Neuronal stem cell (in vitro differentiated cells): ENCODE measurements at regions not wholly inside any gene's neighbourhood (a gene's known extent, or its start where the extent isn't known, plus 50 kb on each side); places are given as distances from the start of the nearest gene placed in this dataset.

Experiments
- DNase-seq: peaks from one replicate; pipeline ENCODE4 v3.0.0-alpha.2; 2013; ENCODE audit warnings: low spot score
- H2AFZ ChIP-seq: one replicate; pipeline ENCODE4 v1.6.1; 2013; ENCODE audit warnings: mild to moderate bottlenecking, low read length, inconsistent platforms
- H2AK5ac ChIP-seq: 2 replicates; pipeline ENCODE4 v1.6.1; 2013; ENCODE audit warnings: low read depth, mild to moderate bottlenecking, inconsistent platforms, low read length, moderate library complexity, mixed read lengths
- H2BK120ac ChIP-seq: 2 replicates; pipeline ENCODE4 v1.6.1; 2013; ENCODE audit warnings: low read depth, mild to moderate bottlenecking, inconsistent platforms, low read length, moderate library complexity, mixed read lengths
- H2BK12ac ChIP-seq: one replicate; pipeline ENCODE4 v1.6.1; 2013; ENCODE audit warnings: low read length, inconsistent platforms
- H2BK15ac ChIP-seq: 2 replicates; pipeline ENCODE4 v1.6.1; 2013; ENCODE audit warnings: mild to moderate bottlenecking, low read length, inconsistent platforms, mixed read lengths
- H2BK5ac ChIP-seq: one replicate; pipeline ENCODE4 v1.6.1; 2013; ENCODE audit warnings: inconsistent platforms, mild to moderate bottlenecking, low read length, moderate library complexity
- H3K14ac ChIP-seq: one replicate; pipeline ENCODE4 v1.6.1; 2013; ENCODE audit warnings: low read length, inconsistent platforms
- H3K18ac ChIP-seq: 2 replicates; pipeline ENCODE4 v1.6.1; 2013; ENCODE audit warnings: low read length, inconsistent platforms
- H3K23ac ChIP-seq: 2 replicates; pipeline ENCODE4 v1.6.1; 2013; ENCODE audit warnings: low read depth, mild to moderate bottlenecking, mixed read lengths, low read length, inconsistent platforms; ENCODE audit not compliant: poor library complexity
- H3K27ac ChIP-seq: replicated peaks from 3 replicates; pipeline ENCODE4 v1.5.1; 2013; ENCODE audit warnings: low read length, inconsistent platforms
- H3K27me3 ChIP-seq, 3 experiments: 2 replicates each; pipeline ENCODE4 v1.6.1; 2013; ENCODE audit warnings: low read length in 3 of 3, mild to moderate bottlenecking in 2 of 3, inconsistent platforms in 1 of 3, low read depth in 1 of 3, mixed read lengths in 1 of 3, moderate library complexity in 1 of 3; ENCODE audit not compliant: control insufficient read depth in 3 of 3, insufficient read depth in 3 of 3
- H3K36me3 ChIP-seq, 2 donors: replicated peaks in 1 of 2; 2 replicates each; pipeline ENCODE4 v1.6.1; 2013; ENCODE audit warnings: low read length in 2 of 2; ENCODE audit not compliant: control insufficient read depth in 2 of 2, insufficient read depth in 2 of 2
- H3K4ac ChIP-seq: 2 replicates; pipeline ENCODE4 v1.6.1; 2013; ENCODE audit warnings: inconsistent platforms, mild to moderate bottlenecking, low read length, moderate library complexity
- H3K4me1 ChIP-seq, 2 donors: 1 replicate in 1 of 2; 2 replicates in 1 of 2; pipeline ENCODE4 v1.6.1; 2013; ENCODE audit warnings: low read length in 2 of 2, low read depth in 1 of 2; ENCODE audit not compliant: control insufficient read depth in 2 of 2, insufficient read depth in 1 of 2
- H3K4me2 ChIP-seq: one replicate; pipeline ENCODE4 v1.6.1; 2013; ENCODE audit warnings: mild to moderate bottlenecking, low read length, inconsistent platforms; ENCODE audit not compliant: insufficient read depth, poor library complexity, severe bottlenecking
- H3K4me3 ChIP-seq, 2 donors: 2 replicates each; pipeline ENCODE4 v1.5.1; 2013; ENCODE audit warnings: low read length in 2 of 2, mild to moderate bottlenecking in 2 of 2, inconsistent platforms in 1 of 2, moderate library complexity in 1 of 2
- H3K79me1 ChIP-seq: one replicate; pipeline ENCODE4 v1.6.1; 2013; ENCODE audit warnings: low read depth, mild to moderate bottlenecking, inconsistent platforms, low read length, moderate library complexity
- H3K9ac ChIP-seq: one replicate; pipeline ENCODE4 v1.6.1; 2013; ENCODE audit warnings: mild to moderate bottlenecking, low read depth, low read length, inconsistent platforms; ENCODE audit not compliant: poor library complexity
- H3K9me3 ChIP-seq, 2 donors: replicated peaks in 1 of 2; 2 replicates each; pipeline versions ENCODE3 to v1.6.1; 2013; ENCODE audit warnings: low read length in 2 of 2, mild to moderate bottlenecking in 2 of 2, inconsistent platforms in 1 of 2, low read depth in 1 of 2, mixed read lengths in 1 of 2, moderate library complexity in 1 of 2; ENCODE audit not compliant: control insufficient read depth in 2 of 2, insufficient read depth in 1 of 2
- H4K8ac ChIP-seq: one replicate; pipeline ENCODE4 v1.6.1; 2013; ENCODE audit warnings: low read depth, mild to moderate bottlenecking, inconsistent platforms, low read length, moderate library complexity
- H4K91ac ChIP-seq: one replicate; pipeline ENCODE4 v1.6.1; 2013; ENCODE audit warnings: low read length, low read depth, mild to moderate bottlenecking, inconsistent platforms; ENCODE audit not compliant: poor library complexity
- WGBS, 2 donors: extraction: QIAGEN DNeasy Blood & Tissue Kit; methylation state at CpG; one replicate each; pipeline ENCODE4 v1.1.7; 2013; ENCODE audit warnings: missing lambda C conversion rate in 2 of 2, mixed read lengths in 1 of 2; ENCODE audit not compliant: insufficient read length in 2 of 2, insufficient replicate concordance in 1 of 2; ENCODE audit errors: extremely low coverage in 2 of 2; 5-methylcytosine and 5-hydroxymethylcytosine counted together

DNA sequence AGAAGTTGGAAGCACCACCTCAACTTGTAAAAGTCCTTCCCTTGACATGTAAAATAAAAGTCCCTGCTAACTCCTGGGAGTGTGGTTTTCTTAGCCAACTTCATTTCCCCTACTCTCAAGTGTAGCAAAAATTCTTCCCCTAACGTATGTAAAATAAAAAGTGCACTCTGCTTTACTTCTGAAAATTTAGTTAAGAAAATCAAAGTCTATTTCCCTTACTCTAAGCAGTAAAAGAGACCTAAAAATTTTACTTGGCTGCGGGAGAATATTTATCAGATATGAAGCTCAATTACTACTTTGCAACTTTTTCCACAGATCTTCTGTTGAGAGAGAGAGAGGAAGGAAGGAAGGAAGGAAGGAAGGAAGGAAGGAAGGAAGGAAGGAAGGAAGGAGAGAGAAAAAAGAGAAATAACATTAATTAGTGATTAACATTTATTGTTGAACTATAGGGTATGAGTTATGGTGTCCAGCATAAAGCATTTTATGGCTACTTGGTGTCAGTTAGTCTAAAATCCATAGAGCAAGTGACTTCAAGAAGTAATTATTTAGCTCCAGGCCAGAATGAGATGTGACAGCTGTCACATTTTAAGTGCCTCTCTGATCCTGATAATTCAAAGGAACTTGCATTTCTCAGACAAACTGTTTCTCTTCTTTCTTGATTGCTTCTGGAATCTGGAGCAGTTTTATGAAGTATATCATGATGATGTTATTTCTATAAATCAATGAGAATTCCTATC is 210.3 kb downstream of the TMX3 start:
- Histone ChIP-seq H3K18ac (no peak overlapping the region), H2BK15ac (no peak overlapping the region), H3K14ac (no peak overlapping the region), H2BK120ac (no peak overlapping the region), H3K23ac (no peak overlapping the region), H3K4me3 (no peak overlapping the region), H4K8ac (no peak overlapping the region), H2AFZ (no peak overlapping the region), H3K9me3 (no peaks in the 10 kb centered on the region), H3K9ac (no peak overlapping the region), H2BK5ac (no peak overlapping the region), H3K27ac (no peak overlapping the region), H4K91ac (no peak overlapping the region), H2AK5ac (no peak overlapping the region), H3K36me3 (no peaks in the 10 kb centered on the region), H3K4ac (no peak overlapping the region), H3K4me2 (no peak overlapping the region), H3K79me1 (no peaks in the 10 kb centered on the region), H3K27me3 (no peaks in the 10 kb centered on the region), H3K4me1 (no peaks in the 10 kb centered on the region), H2BK12ac (no peak overlapping the region)
- no peak for DNase-seq
- WGBS, 2 donors: no CpG with 5 or more reads among the region's 2 CpGs

DNA sequence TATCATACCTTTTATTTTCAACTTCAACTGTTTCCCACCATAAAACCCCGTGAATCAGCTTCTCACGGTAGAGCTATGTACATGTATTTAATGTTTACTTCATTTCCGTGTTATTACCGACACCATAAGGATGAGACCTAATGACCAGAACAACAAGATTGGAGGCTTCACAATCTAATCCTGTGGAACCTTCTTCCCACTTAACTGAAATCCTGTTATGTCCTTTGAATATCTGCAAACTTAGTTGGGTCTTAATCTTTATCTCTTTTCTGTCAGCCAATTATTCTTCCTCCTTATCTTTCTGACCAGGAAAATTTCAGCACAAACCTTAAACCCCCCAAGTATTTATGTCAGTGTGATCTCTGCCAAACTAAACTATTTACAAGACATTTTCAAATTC is 214.4 kb downstream of the TMX3 start:
- H3K79me1 ChIP-seq: no peaks in the 10 kb centered on the region
- H2BK120ac ChIP-seq: no peak overlapping the region
- H2BK12ac ChIP-seq: no peak overlapping the region
- no peak overlapping the region for H2AFZ ChIP-seq
- WGBS, 2 donors: no CpG with 5 or more reads among the region's 4 CpGs
- H4K8ac ChIP-seq: no peak overlapping the region
- H3K27ac ChIP-seq: no peak overlapping the region
- H3K9me3 ChIP-seq: no peaks in the 10 kb centered on the region
- no peak overlapping the region for H3K23ac ChIP-seq
- no peak overlapping the region for H2BK5ac ChIP-seq
- H4K91ac ChIP-seq: no peak overlapping the region
- no peak for DNase-seq
- H3K18ac ChIP-seq: no peak overlapping the region
- no peak overlapping the region for H3K4ac ChIP-seq
- no peak overlapping the region for H3K4me2 ChIP-seq
- peaks cover 0 to 3% of the 10 kb centered on the region in 2 donors for H3K4me1 ChIP-seq
- H3K4me3 ChIP-seq: no peak overlapping the region
- H3K9ac ChIP-seq: no peak overlapping the region
- H3K27me3 ChIP-seq: no peaks in the 10 kb centered on the region
- H3K36me3 ChIP-seq: no peaks in the 10 kb centered on the region
- H2AK5ac ChIP-seq: no peak overlapping the region
- no peak overlapping the region for H2BK15ac ChIP-seq
- H3K14ac ChIP-seq: no peak overlapping the region

DNA sequence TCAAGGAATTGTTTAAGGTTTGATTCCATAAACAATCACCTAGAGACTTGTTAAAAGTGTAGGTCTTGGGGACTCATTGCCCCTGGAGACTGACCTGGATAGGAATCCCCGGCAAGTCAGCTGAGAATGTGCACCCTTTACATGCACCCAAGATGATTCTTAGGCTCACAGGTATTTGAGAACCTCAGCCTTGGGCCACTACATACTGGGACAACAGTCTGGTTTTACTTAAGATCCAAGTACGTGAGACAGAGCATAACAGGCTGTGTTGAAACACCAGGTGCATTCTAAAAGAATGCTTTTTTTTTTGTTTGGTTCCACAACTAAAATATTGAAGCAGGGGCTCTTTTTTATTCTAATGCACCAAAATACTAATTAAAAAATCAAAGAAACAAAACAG is 215.8 kb downstream of the TMX3 start:
- Histone ChIP-seq H3K9ac (no peak overlapping the region), H3K36me3 (no peaks in the 10 kb centered on the region), H3K27me3 (no peaks in the 10 kb centered on the region), H3K23ac (no peak overlapping the region), H3K9me3 (no peaks in the 10 kb centered on the region), H2BK12ac (no peak overlapping the region), H2BK5ac (no peak overlapping the region), H2BK120ac (no peak overlapping the region), H3K14ac (no peak overlapping the region), H3K4ac (no peak overlapping the region), H3K4me1 (peaks cover 0 to 3% of the 10 kb centered on the region in 2 donors), H2BK15ac (no peak overlapping the region), H3K79me1 (no peaks in the 10 kb centered on the region), H3K4me2 (no peak overlapping the region), H2AK5ac (no peak overlapping the region), H4K8ac (no peak overlapping the region), H4K91ac (no peak overlapping the region), H3K27ac (no peak overlapping the region), H3K4me3 (no peak overlapping the region), H2AFZ (no peak overlapping the region), H3K18ac (no peak overlapping the region)
- no CpG with 5 or more reads among the region's 2 CpGs for WGBS, 2 donors
- no peak for DNase-seq

DNA sequence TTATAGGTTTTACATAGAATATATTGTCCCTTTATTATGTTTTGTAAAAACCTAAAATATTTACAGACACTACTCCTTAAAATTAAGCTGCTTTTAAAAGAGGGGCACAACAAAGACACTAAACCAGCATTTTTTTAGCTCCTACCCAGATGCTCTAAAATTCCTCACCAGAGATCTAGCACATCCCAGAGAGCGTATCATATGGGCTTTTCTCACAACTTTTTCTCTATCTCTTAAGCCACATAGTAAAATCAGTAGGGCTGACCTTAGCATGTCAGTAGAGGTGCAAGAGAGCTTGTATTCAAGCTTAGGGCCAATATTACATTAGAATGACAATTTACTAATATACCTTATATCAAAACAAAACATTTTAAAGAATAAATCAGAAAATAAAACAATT is 216.3 kb downstream of the TMX3 start:
- no peaks in the 10 kb centered on the region for H3K9me3 ChIP-seq
- H3K4ac ChIP-seq: no peak overlapping the region
- no peak overlapping the region for H2BK12ac ChIP-seq
- H3K4me3 ChIP-seq: no peak overlapping the region
- no peak overlapping the region for H4K8ac ChIP-seq
- H2BK15ac ChIP-seq: no peak overlapping the region
- no CpG with 5 or more reads among the region's 1 CpG for WGBS, 2 donors
- H3K27me3 ChIP-seq: no peaks in the 10 kb centered on the region
- H2BK5ac ChIP-seq: no peak overlapping the region
- H3K14ac ChIP-seq: no peak overlapping the region
- H3K4me1 ChIP-seq: peaks cover 0 to 3% of the 10 kb centered on the region in 2 donors
- H2AFZ ChIP-seq: no peak overlapping the region
- H3K36me3 ChIP-seq: no peaks in the 10 kb centered on the region
- H3K18ac ChIP-seq: no peak overlapping the region
- H3K4me2 ChIP-seq: no peak overlapping the region
- no peak overlapping the region for H4K91ac ChIP-seq
- H3K9ac ChIP-seq: no peak overlapping the region
- DNase-seq: no peak
- no peak overlapping the region for H2AK5ac ChIP-seq
- H3K27ac ChIP-seq: no peak overlapping the region
- H3K79me1 ChIP-seq: no peaks in the 10 kb centered on the region
- H3K23ac ChIP-seq: no peak overlapping the region
- H2BK120ac ChIP-seq: no peak overlapping the region
